HCT116 (cell line): ENCODE measurements at regions not wholly inside any gene's neighbourhood (a gene's known extent, or its start where the extent isn't known, plus 50 kb on each side); places are given as distances from the start of the nearest gene placed in this dataset.

Experiments used
- ATAC-seq: fragments of 200-7000 bp; cut with Tn5 transposase; 2 replicates; pipeline ENCODE4 v1.9.1; 2020; ENCODE audit warnings: mild to moderate bottlenecking, moderate library complexity
- BruUV-seq: library from RNA; stranded (reverse); fragments of 400-500 nt; replicated peaks from 2 replicates; lab custom pipeline; 2021; lab: Mats Ljungman, UMichigan
- CTCF ChIA-PET: fragments of 300-600 bp; sonication (Branson Sonifier 250); formaldehyde crosslinking; loops from one replicate; lab custom pipeline; 2021; ENCODE audit warnings: antibody characterized with exemption; lab: Charles Lee
- POLR2A ChIA-PET: fragments of 300-600, 350-600 bp; sonication (Branson Sonifier 250); formaldehyde crosslinking; loops from one replicate; lab custom pipeline; 2021; ENCODE audit warnings: antibody characterized with exemption; lab: Charles Lee
- RAD21 ChIA-PET, 2 experiments: fragments of 300-600 bp; sonication (Branson Sonifier 250); formaldehyde crosslinking; loops; one replicate each; lab custom pipeline; 2023; ENCODE audit warnings: low total read pairs in 2 of 2; ENCODE audit not compliant: uncharacterized antibody in 2 of 2, unreplicated experiment in 2 of 2, low non-redundant PET in 1 of 2; lab: Charles Lee
- DNase-seq: peaks from one replicate; pipeline ENCODE4 v3.0.0-alpha.2; 2010; ENCODE audit warnings: low read depth, low spot score
- H2AFZ ChIP-seq: fragments of 200-600 bp; shearing (Covaris generic), sonication (generic); 2 replicates; pipeline ENCODE4 v1.6.1; 2017; ENCODE audit warnings: low read depth, mixed run types, mixed read lengths, antibody characterized with exemption, low read length; ENCODE audit not compliant: poor library complexity, severe bottlenecking
- H3K27ac ChIP-seq: 2 replicates; pipeline ENCODE4 v1.5.1; 2012; ENCODE audit warnings: low read depth, low read length
- H3K27me3 ChIP-seq: fragments of 200-600 bp; sonication (generic); 2 replicates; pipeline ENCODE4 v1.6.1; 2016; ENCODE audit warnings: mixed run types, low read length, mixed read lengths; ENCODE audit not compliant: insufficient read depth
- H3K36me3 ChIP-seq, 2 experiments: fragments of 200-500 bp in 1 of 2; fragments of 200-600 bp in 1 of 2; sonication (Bioruptor generic) in 1 of 2; sonication (generic) in 1 of 2; 2 replicates each; pipeline versions ENCODE4 v1.5.1 to v1.6.1; 2014 to 2016; ENCODE audit warnings: low read length in 2 of 2, inconsistent platforms in 1 of 2, mixed read lengths in 1 of 2, mixed run types in 1 of 2; ENCODE audit not compliant: insufficient read depth in 2 of 2, control insufficient read depth in 1 of 2
- H3K4me1 ChIP-seq, 2 experiments: fragments of 200-600 bp in 1 of 2; sonication (generic) in 1 of 2; 2 replicates each; pipeline versions ENCODE4 v1.5.1 to v1.6.1; 2012 to 2017; ENCODE audit warnings: low read length in 2 of 2, inconsistent platforms in 1 of 2, mild to moderate bottlenecking in 1 of 2, mixed read lengths in 1 of 2, mixed run types in 1 of 2, moderate library complexity in 1 of 2; ENCODE audit not compliant: insufficient read depth in 2 of 2, control insufficient read depth in 1 of 2
- H3K4me2 ChIP-seq: fragments of 200-600 bp; sonication (generic); 2 replicates; pipeline ENCODE4 v1.6.1; 2017; ENCODE audit warnings: mixed run types, low read length, mixed read lengths
- H3K4me3 ChIP-seq, 2 experiments: fragments of 200-600 bp in 1 of 2; sonication (generic) in 1 of 2; replicated peaks in 1 of 2; 2 replicates each; pipeline ENCODE4 v1.5.1; 2011 to 2016; ENCODE audit warnings: low read length in 2 of 2, control low read depth in 1 of 2, low read depth in 1 of 2, mild to moderate bottlenecking in 1 of 2, mixed read lengths in 1 of 2, mixed run types in 1 of 2
- H3K79me2 ChIP-seq: fragments of 200-600 bp; sonication (generic); 2 replicates; pipeline ENCODE4 v1.6.1; 2017; ENCODE audit warnings: mild to moderate bottlenecking, mixed run types, low read length, moderate library complexity, mixed read lengths; ENCODE audit not compliant: insufficient read depth
- H3K9ac ChIP-seq: fragments of 200-600 bp; sonication (generic); 2 replicates; pipeline ENCODE4 v1.6.1; 2016; ENCODE audit warnings: low read length, mixed read lengths
- H3K9me2 ChIP-seq: fragments of 200-600 bp; sonication (generic), shearing (Covaris generic); 2 replicates; pipeline ENCODE4 v1.6.1; 2017; ENCODE audit warnings: mixed run types, mild to moderate bottlenecking, moderate library complexity; ENCODE audit not compliant: insufficient read depth
- H3K9me3 ChIP-seq, 2 experiments: fragments of 200-500 bp in 1 of 2; fragments of 200-600 bp in 1 of 2; sonication (Bioruptor generic) in 1 of 2; sonication (generic) in 1 of 2; 2 replicates each; pipeline ENCODE4 v1.6.1; 2014 to 2017; ENCODE audit warnings: low read length in 2 of 2, mixed read lengths in 2 of 2, inconsistent platforms in 1 of 2, low read depth in 1 of 2, mild to moderate bottlenecking in 1 of 2, mixed run types in 1 of 2, moderate library complexity in 1 of 2; ENCODE audit not compliant: control insufficient read depth in 1 of 2, insufficient read depth in 1 of 2
- H4K20me1 ChIP-seq: fragments of 200-600 bp; sonication (generic), shearing (Covaris generic); 2 replicates; pipeline ENCODE4 v1.6.1; 2017; ENCODE audit warnings: mixed run types, mild to moderate bottlenecking, moderate library complexity; ENCODE audit not compliant: insufficient read depth
- CBX3 ChIP-seq: IDR thresholded peaks from 2 replicates; pipeline ENCODE4 v1.6.1; 2012; ENCODE audit warnings: low read depth
- CEBPB ChIP-seq: IDR thresholded peaks from 2 replicates; pipeline ENCODE4 v1.6.1; 2012; ENCODE audit warnings: low read depth
- ELF1 ChIP-seq: IDR thresholded peaks from 2 replicates; pipeline ENCODE4 v1.6.1; 2012; ENCODE audit warnings: low read depth, borderline replicate concordance
- EZH2 ChIP-seq: fragments of 200-600 bp; sonication (generic); IDR thresholded peaks from 2 replicates; pipeline ENCODE4 v1.6.1; 2017; ENCODE audit warnings: antibody characterized with exemption, mixed run types
- JUND ChIP-seq: IDR thresholded peaks from 2 replicates; pipeline ENCODE4 v1.6.1; 2012
- SIN3A ChIP-seq: IDR thresholded peaks from 2 replicates; pipeline ENCODE4 v1.6.1; 2012; ENCODE audit warnings: low read depth
- SP1 ChIP-seq: IDR thresholded peaks from 2 replicates; pipeline ENCODE4 v1.6.1; 2012; ENCODE audit warnings: low read depth
- intact Hi-C: fragments of 100-400 bp; cut with micrococcal nuclease; formaldehyde crosslinking; loops from 2 replicates; pipeline ENCODE4 v1.10.0; 2022
- TF ChIP-seq, protein P1 (sequence below): IDR thresholded peaks from 2 replicates; pipeline ENCODE4 v1.6.1; 2012; ENCODE audit warnings: low read depth

- TF ChIP-seq, protein P1, sequence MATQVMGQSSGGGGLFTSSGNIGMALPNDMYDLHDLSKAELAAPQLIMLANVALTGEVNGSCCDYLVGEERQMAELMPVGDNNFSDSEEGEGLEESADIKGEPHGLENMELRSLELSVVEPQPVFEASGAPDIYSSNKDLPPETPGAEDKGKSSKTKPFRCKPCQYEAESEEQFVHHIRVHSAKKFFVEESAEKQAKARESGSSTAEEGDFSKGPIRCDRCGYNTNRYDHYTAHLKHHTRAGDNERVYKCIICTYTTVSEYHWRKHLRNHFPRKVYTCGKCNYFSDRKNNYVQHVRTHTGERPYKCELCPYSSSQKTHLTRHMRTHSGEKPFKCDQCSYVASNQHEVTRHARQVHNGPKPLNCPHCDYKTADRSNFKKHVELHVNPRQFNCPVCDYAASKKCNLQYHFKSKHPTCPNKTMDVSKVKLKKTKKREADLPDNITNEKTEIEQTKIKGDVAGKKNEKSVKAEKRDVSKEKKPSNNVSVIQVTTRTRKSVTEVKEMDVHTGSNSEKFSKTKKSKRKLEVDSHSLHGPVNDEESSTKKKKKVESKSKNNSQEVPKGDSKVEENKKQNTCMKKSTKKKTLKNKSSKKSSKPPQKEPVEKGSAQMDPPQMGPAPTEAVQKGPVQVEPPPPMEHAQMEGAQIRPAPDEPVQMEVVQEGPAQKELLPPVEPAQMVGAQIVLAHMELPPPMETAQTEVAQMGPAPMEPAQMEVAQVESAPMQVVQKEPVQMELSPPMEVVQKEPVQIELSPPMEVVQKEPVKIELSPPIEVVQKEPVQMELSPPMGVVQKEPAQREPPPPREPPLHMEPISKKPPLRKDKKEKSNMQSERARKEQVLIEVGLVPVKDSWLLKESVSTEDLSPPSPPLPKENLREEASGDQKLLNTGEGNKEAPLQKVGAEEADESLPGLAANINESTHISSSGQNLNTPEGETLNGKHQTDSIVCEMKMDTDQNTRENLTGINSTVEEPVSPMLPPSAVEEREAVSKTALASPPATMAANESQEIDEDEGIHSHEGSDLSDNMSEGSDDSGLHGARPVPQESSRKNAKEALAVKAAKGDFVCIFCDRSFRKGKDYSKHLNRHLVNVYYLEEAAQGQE: no peak
- TF ChIP-seq SP1: no peak
- no peak for TF ChIP-seq CBX3
- TF ChIP-seq EZH2: no peak
- TF ChIP-seq JUND: no peak
- TF ChIP-seq, all 23 proteins: peak for 0
Observed at GRCh38 chr12:34377243-34378035, 355.1 kb downstream of the ALG10 start (continued).

GRCh38 chr12:34379142-34379541, 356.8 kb downstream of the ALG10 start:
- Histone ChIP-seq H3K9ac (no peak overlapping the region), H3K27me3 (no peaks in the 10 kb centered on the region), H3K9me3 (no peaks in the 10 kb centered on the region), H3K79me2 (no peaks in the 10 kb centered on the region), H2AFZ (no peak overlapping the region), H3K4me1 (no peaks in the 10 kb centered on the region), H3K4me2 (no peak overlapping the region), H3K9me2 (no peaks in the 10 kb centered on the region), H3K36me3 (no peaks in the 10 kb centered on the region), H3K27ac (no peak overlapping the region), H4K20me1 (no peaks in the 10 kb centered on the region), H3K4me3 (no peak overlapping the region)
- DNase-seq (no peak), ATAC-seq (no peak)
- TF ChIP-seq ELF1: no peak
- TF ChIP-seq CEBPB: no peak
- no peak for TF ChIP-seq SIN3A
- no peak for TF ChIP-seq EZH2
- ChIA-PET POLR2A (no interaction called here), RAD21 (no interaction called here), CTCF (no interaction called here)
- no TSS peak for BruUV-seq
- intact Hi-C loops: no loop called here
